ENCODE measurements at regions not wholly inside any gene's neighbourhood (a gene's known extent, or its start where the extent isn't known, plus 50 kb on each side); places are given as distances from the start of the nearest gene placed in this dataset.

DNA sequence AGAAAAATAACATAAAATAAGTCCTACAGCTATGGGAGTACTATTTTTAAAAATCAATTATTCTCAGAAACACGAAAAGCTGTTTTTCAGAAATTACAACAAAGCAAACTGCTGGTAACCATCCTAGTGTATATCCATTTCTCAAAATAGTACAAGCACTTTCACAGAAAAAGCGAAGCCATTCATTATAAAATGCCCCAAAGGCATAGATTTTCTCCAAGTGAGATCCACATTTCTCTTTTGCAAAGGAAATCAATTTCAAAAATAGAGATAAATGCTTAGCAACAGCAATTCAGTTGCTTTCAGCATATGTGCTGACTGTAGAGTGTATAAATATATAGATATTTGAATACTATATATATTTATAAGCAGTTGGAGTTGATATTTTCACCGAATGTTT, 1266.3 kb downstream of the SI start:
- peaks cover 11% of the 10 kb centered on the region for H3K9me3 Mint-ChIP-seq
- H3K4me1 Mint-ChIP-seq (ENCODE audit: low read depth) = no peaks in the 10 kb centered on the region
- H3K27ac Mint-ChIP-seq = no peak overlapping the region
- intact Hi-C loops (cut with micrococcal nuclease) = no loop called here
- CTCF ChIA-PET = no interaction called here
- no peak overlapping the region for H3K4me3 Mint-ChIP-seq
- no peaks in the 10 kb centered on the region for H3K27me3 Mint-ChIP-seq (ENCODE audit: low read depth)
- H3K36me3 Mint-ChIP-seq (ENCODE audit: low read depth) = no peaks in the 10 kb centered on the region
- no peak for DNase-seq

DNA sequence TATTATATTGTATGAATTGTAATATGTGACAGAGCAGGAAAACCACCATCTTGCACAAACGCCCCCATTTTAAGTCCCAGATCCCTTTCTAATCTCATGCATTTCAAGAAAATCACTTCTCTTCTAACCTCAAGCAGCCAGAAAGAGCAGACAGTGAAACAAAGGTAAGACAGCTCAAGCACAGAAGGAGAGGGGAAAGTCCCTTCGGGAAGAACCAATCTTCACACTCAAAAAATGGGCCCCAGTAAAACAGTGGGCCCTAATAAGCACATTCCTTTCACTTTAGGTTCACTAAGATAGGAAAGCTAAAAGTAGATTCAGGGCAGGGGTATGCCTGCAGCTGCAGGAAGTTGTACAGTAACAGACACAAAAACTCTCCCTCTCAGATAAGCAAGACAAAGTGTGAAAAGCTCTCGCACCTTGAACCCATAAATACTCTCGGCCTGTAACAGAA, 1268.7 kb downstream of the SI start:
- Mint-ChIP-seq H3K36me3 (ENCODE audit: low read depth) (no peaks in the 10 kb centered on the region), H3K4me1 (ENCODE audit: low read depth) (no peaks in the 10 kb centered on the region), H3K4me3 (no peak overlapping the region), H3K27ac (no peak overlapping the region), H3K27me3 (ENCODE audit: low read depth) (no peaks in the 10 kb centered on the region), H3K9me3 (peaks cover 10% of the 10 kb centered on the region)
- CTCF ChIA-PET = no interaction called here
- intact Hi-C loops (cut with micrococcal nuclease) = no loop called here
- DNase-seq = no peak

DNA sequence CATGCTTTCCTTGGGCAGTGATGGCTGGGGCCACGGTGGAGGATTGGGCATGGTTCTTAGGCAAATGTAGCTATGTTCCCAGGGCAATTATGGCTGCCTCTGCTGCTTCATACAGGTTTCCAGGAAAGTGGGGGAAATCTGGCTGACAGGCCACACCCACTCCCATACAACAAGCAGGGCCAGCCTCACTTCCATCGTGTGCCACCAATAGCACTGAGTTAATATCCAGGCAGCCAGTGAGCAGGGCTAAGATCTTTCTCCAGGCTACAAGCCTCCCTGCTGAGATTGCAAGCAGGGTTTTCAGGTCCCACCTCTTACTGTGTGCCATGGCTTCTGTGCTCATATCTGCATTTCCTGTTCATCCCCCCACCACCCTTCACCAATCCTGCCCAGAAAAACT, 1291.9 kb downstream of the SI start:
- Mint-ChIP-seq H3K4me3 (no peak overlapping the region), H3K36me3 (ENCODE audit: low read depth) (no peaks in the 10 kb centered on the region), H3K4me1 (ENCODE audit: low read depth) (no peaks in the 10 kb centered on the region), H3K27ac (no peak overlapping the region), H3K27me3 (ENCODE audit: low read depth) (no peaks in the 10 kb centered on the region), H3K9me3 (peaks cover 15% of the 10 kb centered on the region)
- intact Hi-C loops (cut with micrococcal nuclease) = no loop called here
- DNase-seq = no peak
- CTCF ChIA-PET = interaction anchor here (0.6 kb wide), 1 partner anchor 776 kb away, joined by 3 read pairs; no protein-coding TSS in a partner anchor

DNA sequence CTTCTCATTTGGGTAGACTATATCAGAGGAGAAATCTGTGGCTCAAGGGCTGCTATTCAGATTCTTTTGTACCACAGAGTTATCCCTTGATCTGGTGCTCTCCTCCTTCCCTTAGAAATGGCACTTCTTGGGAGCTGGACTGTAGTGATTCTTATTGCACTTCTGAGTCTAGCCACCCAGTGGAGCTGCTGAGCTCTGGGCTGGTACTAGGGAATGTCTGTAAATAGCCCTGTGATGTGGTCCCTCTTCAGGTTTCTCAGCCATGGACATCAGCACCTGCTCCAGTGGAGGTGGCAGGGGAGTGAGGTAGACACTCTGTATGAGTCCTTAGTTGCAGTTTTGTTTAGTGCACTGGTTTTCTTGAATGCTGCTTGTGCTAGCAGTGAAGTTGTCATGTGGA, 1292.6 kb downstream of the SI start:
- no peak overlapping the region for H3K27ac Mint-ChIP-seq
- CTCF ChIA-PET = no interaction called here
- peaks cover 15% of the 10 kb centered on the region for H3K9me3 Mint-ChIP-seq
- intact Hi-C loops (cut with micrococcal nuclease) = no loop called here
- no peak overlapping the region for H3K4me3 Mint-ChIP-seq
- DNase-seq = no peak
- H3K36me3 Mint-ChIP-seq (ENCODE audit: low read depth) = no peaks in the 10 kb centered on the region
- no peaks in the 10 kb centered on the region for H3K27me3 Mint-ChIP-seq (ENCODE audit: low read depth)
- H3K4me1 Mint-ChIP-seq (ENCODE audit: low read depth) = no peaks in the 10 kb centered on the region

DNA sequence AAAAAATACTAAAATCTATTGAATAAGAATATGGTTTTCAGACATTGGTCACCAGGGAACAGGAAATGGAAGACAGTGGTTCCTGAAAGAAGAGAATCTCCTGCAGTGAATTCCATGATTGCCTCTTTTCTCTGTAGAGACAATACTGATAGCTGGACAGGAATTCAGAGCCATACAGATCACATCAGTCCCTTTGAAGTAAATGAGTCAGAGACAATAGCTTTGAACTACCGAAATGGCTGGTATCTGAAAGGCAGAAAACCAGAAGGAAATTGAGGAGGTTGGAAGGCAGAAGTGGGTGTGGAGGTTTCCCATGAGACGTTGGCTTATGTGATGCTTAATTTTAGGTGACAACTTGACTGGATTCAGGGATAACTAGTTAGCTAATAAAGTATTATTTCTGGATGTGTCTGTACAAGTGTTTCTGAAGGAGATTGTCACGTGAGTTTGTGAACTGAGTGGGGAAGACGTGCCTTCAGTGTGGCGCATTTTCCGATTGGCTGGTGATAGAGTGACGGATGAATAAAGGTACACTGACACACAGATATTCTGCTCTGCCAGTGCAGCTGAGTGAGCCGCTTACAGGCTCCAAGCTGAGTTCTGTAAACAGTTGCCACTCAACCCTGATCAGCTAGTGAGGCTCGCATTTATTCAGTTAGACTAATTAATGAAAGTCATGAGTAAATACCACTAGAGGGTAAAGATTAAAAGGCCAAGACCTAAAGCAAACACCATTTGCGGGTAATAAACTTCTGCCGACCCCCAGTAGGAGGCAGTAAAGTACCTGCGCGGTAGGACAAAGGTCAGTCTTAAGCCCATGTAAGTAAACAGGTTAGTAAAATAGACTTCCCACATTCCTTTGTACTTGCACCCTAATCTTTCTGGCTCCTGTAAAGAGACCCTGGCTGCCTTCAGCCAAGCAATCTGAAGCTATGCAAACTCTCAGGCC, 1298.6 kb downstream of the SI start:
- intact Hi-C loops (cut with micrococcal nuclease) = no loop called here
- H3K4me3 Mint-ChIP-seq = no peak overlapping the region
- no peak overlapping the region for H3K27ac Mint-ChIP-seq
- CTCF ChIA-PET = no interaction called here
- H3K4me1 Mint-ChIP-seq (ENCODE audit: low read depth) = no peaks in the 10 kb centered on the region
- no peaks in the 10 kb centered on the region for H3K36me3 Mint-ChIP-seq (ENCODE audit: low read depth)
- no peaks in the 10 kb centered on the region for H3K27me3 Mint-ChIP-seq (ENCODE audit: low read depth)
- peaks cover 7% of the 10 kb centered on the region for H3K9me3 Mint-ChIP-seq
- no peak for DNase-seq

DNA sequence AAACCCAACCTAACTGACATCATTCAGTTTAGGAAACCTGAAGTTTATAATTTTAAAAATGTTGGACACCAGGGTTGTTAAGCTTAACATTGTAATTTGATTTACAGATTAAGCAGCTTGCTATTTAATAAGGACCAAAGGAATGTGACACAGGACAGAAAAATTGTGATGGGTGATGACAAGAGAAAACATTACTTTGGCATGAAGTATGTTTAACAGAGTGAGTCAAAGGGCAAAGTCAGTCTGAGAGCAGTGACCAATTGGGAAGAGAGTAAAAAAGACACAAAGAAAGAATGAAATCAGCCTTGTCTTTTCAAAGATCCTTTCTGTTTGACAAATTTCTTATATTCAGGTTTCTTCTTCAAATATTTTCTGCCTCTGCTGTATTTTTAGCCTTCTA, 1301.6 kb downstream of the SI start:
- no peaks in the 10 kb centered on the region for H3K27me3 Mint-ChIP-seq (ENCODE audit: low read depth)
- no peaks in the 10 kb centered on the region for H3K36me3 Mint-ChIP-seq (ENCODE audit: low read depth)
- intact Hi-C loops (cut with micrococcal nuclease) = no loop called here
- H3K9me3 Mint-ChIP-seq = peaks cover 20% of the 10 kb centered on the region
- no peaks in the 10 kb centered on the region for H3K4me1 Mint-ChIP-seq (ENCODE audit: low read depth)
- CTCF ChIA-PET = no interaction called here
- no peak for DNase-seq
- H3K4me3 Mint-ChIP-seq = no peak overlapping the region
- H3K27ac Mint-ChIP-seq = no peak overlapping the region

DNA sequence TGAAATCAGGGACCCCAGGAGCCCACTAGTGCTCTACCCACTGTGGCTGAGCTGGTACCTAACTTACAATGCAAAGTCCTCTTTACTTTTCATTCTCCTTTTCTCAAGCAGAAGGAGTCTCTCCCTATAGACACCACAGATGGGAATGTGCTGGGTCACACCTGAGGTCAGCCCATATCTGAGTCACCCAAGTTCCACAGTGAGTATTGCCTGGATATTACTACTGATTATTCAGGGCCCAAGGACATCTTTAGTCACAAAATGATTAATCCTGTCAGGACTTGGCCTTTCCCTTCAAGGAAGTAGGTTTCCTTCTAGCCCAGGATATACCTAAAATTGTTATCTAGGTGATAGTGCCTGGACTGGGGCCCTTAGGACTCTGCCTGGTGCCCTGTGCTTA, 1305.2 kb downstream of the SI start:
- DNase-seq = no peak
- Mint-ChIP-seq H3K27me3 (ENCODE audit: low read depth) (no peaks in the 10 kb centered on the region), H3K27ac (no peak overlapping the region), H3K4me3 (no peak overlapping the region), H3K9me3 (peaks cover 24% of the 10 kb centered on the region), H3K36me3 (ENCODE audit: low read depth) (no peaks in the 10 kb centered on the region), H3K4me1 (ENCODE audit: low read depth) (no peaks in the 10 kb centered on the region)
- intact Hi-C loops (cut with micrococcal nuclease) = no loop called here
- CTCF ChIA-PET = no interaction called here

DNA sequence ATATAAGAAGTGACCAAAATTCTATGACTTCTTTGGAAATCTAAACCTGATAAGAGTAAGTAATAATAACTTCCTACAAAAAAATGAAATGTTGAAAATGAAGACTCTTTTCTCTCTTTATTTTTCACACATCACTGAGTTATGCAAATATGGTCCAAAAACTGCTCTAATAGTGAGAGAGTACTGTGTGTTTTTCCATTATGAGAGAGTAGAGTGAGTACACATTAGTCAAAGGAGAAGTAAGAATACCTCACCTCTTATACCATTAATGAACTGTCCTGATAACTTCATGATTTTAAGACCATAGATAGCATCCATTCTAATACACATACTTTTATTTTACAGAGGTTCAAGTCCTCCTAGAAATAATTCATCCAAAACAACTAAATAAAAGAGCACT, 1310.2 kb downstream of the SI start:
- Mint-ChIP-seq H3K27me3 (ENCODE audit: low read depth) (no peaks in the 10 kb centered on the region), H3K4me3 (no peak overlapping the region), H3K27ac (no peak overlapping the region), H3K9me3 (peaks cover 7% of the 10 kb centered on the region), H3K36me3 (ENCODE audit: low read depth) (no peaks in the 10 kb centered on the region), H3K4me1 (ENCODE audit: low read depth) (no peaks in the 10 kb centered on the region)
- no peak for DNase-seq
- intact Hi-C loops (cut with micrococcal nuclease) = no loop called here
- CTCF ChIA-PET = no interaction called here

DNA sequence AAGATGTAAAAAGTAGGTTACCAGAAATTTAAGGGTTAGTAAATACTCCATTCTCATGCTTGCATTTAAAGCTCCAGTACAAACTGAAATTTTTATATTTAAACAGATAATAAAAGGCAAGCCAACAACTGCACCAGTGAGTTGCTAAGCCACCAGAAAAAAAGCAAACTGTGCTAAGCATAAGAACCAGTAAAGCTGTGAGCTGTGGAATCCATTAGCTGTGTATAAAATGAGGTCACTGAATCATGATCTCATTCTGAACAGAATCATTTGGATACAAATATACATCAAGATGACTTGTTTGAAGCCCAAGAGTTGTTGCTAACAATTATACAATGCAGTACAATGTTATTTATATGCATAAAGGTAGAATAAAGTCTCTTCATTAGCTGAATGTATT, 1312.2 kb downstream of the SI start:
- intact Hi-C loops (cut with micrococcal nuclease) = no loop called here
- Mint-ChIP-seq H3K27ac (no peak overlapping the region), H3K27me3 (ENCODE audit: low read depth) (no peaks in the 10 kb centered on the region), H3K4me1 (ENCODE audit: low read depth) (no peaks in the 10 kb centered on the region), H3K9me3 (peaks cover 6% of the 10 kb centered on the region), H3K4me3 (no peak overlapping the region), H3K36me3 (ENCODE audit: low read depth) (no peaks in the 10 kb centered on the region)
- no peak for DNase-seq
- CTCF ChIA-PET = no interaction called here

DNA sequence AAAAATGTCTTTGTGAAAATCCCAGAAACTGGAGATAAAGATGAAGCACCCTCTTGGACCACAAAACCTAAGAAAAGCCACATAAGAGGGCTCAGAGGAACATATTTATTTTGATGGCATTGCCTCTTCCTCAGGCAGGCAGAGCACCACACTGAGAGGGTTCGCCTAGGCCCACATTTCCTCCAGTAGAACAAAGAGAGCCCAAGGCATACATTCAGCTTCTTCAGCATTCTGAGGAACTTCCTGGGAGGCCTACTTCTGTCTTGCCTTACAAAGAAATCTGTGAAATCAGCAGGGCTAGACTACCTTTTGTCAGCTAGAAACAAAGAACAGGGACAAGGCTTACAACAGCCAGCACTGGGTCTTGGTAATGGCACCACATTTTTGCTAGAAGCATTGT, 1325.3 kb downstream of the SI start:
- no peak for DNase-seq
- Mint-ChIP-seq H3K4me3 (no peak overlapping the region), H3K9me3 (peaks cover 17% of the 10 kb centered on the region), H3K4me1 (ENCODE audit: low read depth) (no peaks in the 10 kb centered on the region), H3K27me3 (ENCODE audit: low read depth) (no peaks in the 10 kb centered on the region), H3K27ac (no peak overlapping the region), H3K36me3 (ENCODE audit: low read depth) (no peaks in the 10 kb centered on the region)
- CTCF ChIA-PET = no interaction called here
- intact Hi-C loops (cut with micrococcal nuclease) = no loop called here

DNA sequence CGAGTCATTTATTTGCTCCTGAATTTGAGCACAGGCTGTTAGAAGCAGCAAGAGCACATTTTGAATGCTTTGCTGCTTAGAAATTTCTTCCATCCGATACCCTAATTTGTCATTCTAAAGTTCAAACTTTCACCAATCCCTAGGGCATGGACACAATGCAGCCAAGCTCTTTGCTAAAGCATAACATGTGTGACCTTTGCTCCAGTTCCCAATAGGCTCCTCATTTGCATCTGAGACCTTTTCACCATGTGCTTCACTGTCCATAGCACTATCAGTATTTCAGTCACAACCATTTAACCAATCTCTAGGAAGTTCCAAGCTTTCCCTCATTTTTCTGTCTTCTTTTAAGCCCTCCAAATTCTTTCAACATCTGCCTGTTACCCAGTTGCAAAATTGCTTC, 1333.1 kb downstream of the SI start:
- CTCF ChIA-PET = no interaction called here
- no peak overlapping the region for H3K4me3 Mint-ChIP-seq
- H3K9me3 Mint-ChIP-seq = peaks cover 15% of the 10 kb centered on the region
- H3K4me1 Mint-ChIP-seq (ENCODE audit: low read depth) = no peaks in the 10 kb centered on the region
- H3K27ac Mint-ChIP-seq = no peak overlapping the region
- no peak for DNase-seq
- H3K36me3 Mint-ChIP-seq (ENCODE audit: low read depth) = no peaks in the 10 kb centered on the region
- intact Hi-C loops (cut with micrococcal nuclease) = no loop called here
- H3K27me3 Mint-ChIP-seq (ENCODE audit: low read depth) = no peaks in the 10 kb centered on the region

DNA sequence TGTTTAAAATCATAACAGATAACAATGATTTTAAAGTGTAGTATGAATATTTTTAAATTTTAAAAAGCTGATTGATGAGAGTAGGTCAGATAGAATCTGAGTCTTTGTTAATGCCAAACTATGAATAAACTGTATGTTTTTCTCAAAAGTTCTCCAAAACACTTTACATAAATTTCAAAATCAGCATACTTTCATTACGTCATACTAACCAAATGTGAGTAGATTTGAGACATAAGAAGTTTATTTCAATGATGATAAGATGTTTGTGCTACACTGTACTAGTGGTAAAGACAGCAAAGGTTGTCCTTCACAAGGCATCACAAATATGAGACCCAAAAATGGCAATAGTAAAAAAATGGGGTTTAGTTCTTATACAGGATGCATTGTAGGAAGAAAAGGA, 1342.9 kb downstream of the SI start:
- intact Hi-C loops (cut with micrococcal nuclease) = no loop called here
- Mint-ChIP-seq H3K4me1 (ENCODE audit: low read depth) (no peaks in the 10 kb centered on the region), H3K9me3 (peaks cover 5% of the 10 kb centered on the region), H3K27me3 (ENCODE audit: low read depth) (no peaks in the 10 kb centered on the region), H3K36me3 (ENCODE audit: low read depth) (no peaks in the 10 kb centered on the region), H3K4me3 (no peak overlapping the region), H3K27ac (no peak overlapping the region)
- CTCF ChIA-PET = no interaction called here
- DNase-seq = no peak

DNA sequence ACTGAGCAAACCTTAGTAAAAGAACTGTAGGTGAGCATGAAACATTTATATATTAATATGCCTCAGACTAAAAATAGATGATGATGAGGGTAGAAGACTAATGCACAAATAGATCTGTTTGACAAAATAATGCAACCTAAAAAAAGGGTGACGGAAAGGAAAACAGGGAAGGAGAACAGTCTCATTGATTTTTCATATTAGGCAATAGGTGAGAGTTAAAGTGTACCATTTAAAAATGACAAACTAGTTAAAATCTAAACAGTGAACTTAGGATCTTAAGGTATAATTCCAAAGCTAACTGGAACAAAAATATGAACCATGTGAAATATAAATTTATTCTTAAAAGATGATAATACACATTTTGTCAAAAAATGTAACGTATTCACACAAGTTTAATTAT, 1347.6 kb downstream of the SI start:
- CTCF ChIA-PET = no interaction called here
- Mint-ChIP-seq H3K36me3 (ENCODE audit: low read depth) (no peaks in the 10 kb centered on the region), H3K27ac (no peak overlapping the region), H3K4me3 (no peak overlapping the region), H3K27me3 (ENCODE audit: low read depth) (no peaks in the 10 kb centered on the region), H3K9me3 (peaks cover 2% of the 10 kb centered on the region), H3K4me1 (ENCODE audit: low read depth) (no peaks in the 10 kb centered on the region)
- intact Hi-C loops (cut with micrococcal nuclease) = no loop called here
- DNase-seq = no peak

Data from activated naive CD4-positive, alpha-beta T cell treated with anti-CD3 and anti-CD28 coated beads for 36 hours (primary cell).